SK-N-SH (cell line): ENCODE measurements at regions not wholly inside any gene's neighbourhood (a gene's known extent, or its start where the extent isn't known, plus 50 kb on each side); places are given as distances from the start of the nearest gene placed in this dataset.

Experiments used
- CTCF ChIA-PET: fragments of 300-600, 350-600 bp; formaldehyde crosslinking; extraction: SDS; loops from one replicate; lab custom pipeline; 2021; lab: Yijun Ruan, JAX
- POLR2A ChIA-PET: fragments of 350-600 bp; sonication (Branson Sonifier 250); formaldehyde crosslinking; extraction: SDS; loops from one replicate; lab custom pipeline; 2020; ENCODE audit warnings: antibody characterized with exemption, inconsistent platforms; lab: Yijun Ruan, JAX
- DNase-seq: peaks from one replicate; pipeline ENCODE4 v3.0.0; 2012
- H2AFZ ChIP-seq: fragments of 200-600 bp; sonication (generic); 2 replicates; pipeline ENCODE4 v1.8.1; 2016; ENCODE audit warnings: antibody characterized with exemption, mild to moderate bottlenecking, low read depth
- H3F3A ChIP-seq: fragments of 200-600 bp; sonication (generic); replicated peaks from 2 replicates; pipeline ENCODE3; 2016; ENCODE audit warnings: antibody characterized with exemption, mild to moderate bottlenecking; ENCODE audit not compliant: insufficient read depth
- H3K27ac ChIP-seq, 2 experiments: fragments of 200-500 bp in 1 of 2; fragments of 200-600 bp in 1 of 2; sonication (Bioruptor generic) in 1 of 2; sonication (generic), shearing (Covaris generic) in 1 of 2; 2 replicates each; pipeline versions ENCODE4 v1.5.1 to v1.6.1; 2014 to 2016; ENCODE audit warnings: low read depth in 2 of 2, inconsistent platforms in 1 of 2, low read length in 1 of 2, mild to moderate bottlenecking in 1 of 2, mixed read lengths in 1 of 2
- H3K27me3 ChIP-seq: fragments of 200-600 bp; sonication (generic), shearing (Covaris generic); 2 replicates; pipeline ENCODE4 v1.6.1; 2016; ENCODE audit warnings: mixed run types; ENCODE audit not compliant: insufficient read depth
- H3K36me3 ChIP-seq, 2 experiments: fragments of 200-500 bp in 1 of 2; fragments of 200-600 bp in 1 of 2; sonication (Bioruptor generic) in 1 of 2; sonication (generic) in 1 of 2; replicated peaks in 1 of 2; 2 replicates each; pipeline versions ENCODE3 to v1.5.1; 2014 to 2016; ENCODE audit warnings: low read length in 1 of 2, mild to moderate bottlenecking in 1 of 2; ENCODE audit not compliant: insufficient read depth in 2 of 2, control insufficient read depth in 1 of 2
- H3K4me1 ChIP-seq, 2 experiments: fragments of 200-500 bp in 1 of 2; fragments of 200-600 bp in 1 of 2; sonication (Bioruptor generic) in 1 of 2; sonication (generic), shearing (Covaris generic) in 1 of 2; 2 replicates each; pipeline versions ENCODE4 v1.5.1 to v1.6.1; 2014 to 2016; ENCODE audit warnings: low read depth in 1 of 2, low read length in 1 of 2, mixed run types in 1 of 2; ENCODE audit not compliant: insufficient read depth in 2 of 2, control insufficient read depth in 1 of 2
- H3K4me2 ChIP-seq: fragments of 200-600 bp; sonication (generic), shearing (Covaris generic); 2 replicates; pipeline ENCODE4 v1.6.1; 2017; ENCODE audit warnings: mixed run types
- H3K4me3 ChIP-seq, 2 experiments: fragments of 200-500 bp in 1 of 2; fragments of 200-600 bp in 1 of 2; sonication (Bioruptor generic) in 1 of 2; sonication (generic), shearing (Covaris generic) in 1 of 2; 2 replicates each; pipeline versions ENCODE4 v1.5.1 to v1.8.1; 2014 to 2016; ENCODE audit warnings: low read depth in 2 of 2, inconsistent platforms in 1 of 2, low read length in 1 of 2, mild to moderate bottlenecking in 1 of 2, mixed read lengths in 1 of 2, moderate library complexity in 1 of 2
- H3K79me2 ChIP-seq: fragments of 200-600 bp; sonication (generic); 2 replicates; pipeline ENCODE4 v1.8.1; 2017; ENCODE audit warnings: mild to moderate bottlenecking; ENCODE audit not compliant: insufficient read depth
- H3K9ac ChIP-seq: fragments of 200-600 bp; sonication (generic); 2 replicates; pipeline ENCODE4 v1.6.1; 2017; ENCODE audit warnings: mixed run types
- H3K9me2 ChIP-seq: fragments of 200-600 bp; sonication (generic); 2 replicates; pipeline ENCODE4 v1.6.1; 2017; ENCODE audit warnings: mixed run types
- H3K9me3 ChIP-seq: fragments of 200-600 bp; sonication (generic); 2 replicates; pipeline ENCODE4 v1.6.1; 2017; ENCODE audit warnings: mixed run types, mild to moderate bottlenecking, moderate library complexity
- H4K20me1 ChIP-seq: fragments of 200-600 bp; sonication (generic); 2 replicates; pipeline ENCODE4 v1.6.1; 2017; ENCODE audit warnings: mild to moderate bottlenecking, mixed run types; ENCODE audit not compliant: insufficient read depth
- CHD2 ChIP-seq: fragments of 150-350 bp; IDR thresholded peaks from 2 replicates; pipeline ENCODE4 v1.6.1; 2018; ENCODE audit warnings: low read length; ENCODE audit not compliant: partially characterized antibody
- CTCF ChIP-seq: fragments of 200-600 bp; sonication (generic); IDR thresholded peaks from 2 replicates; pipeline ENCODE4 v1.6.1; 2017; ENCODE audit warnings: antibody characterized with exemption, mild to moderate bottlenecking, moderate library complexity
- ELF1 ChIP-seq: IDR thresholded peaks from 2 replicates; pipeline ENCODE4 v1.4.0; 2012
- EP300 ChIP-seq, 2 experiments: IDR thresholded peaks; 2 replicates each; pipeline versions ENCODE4 v1.4.0 to v1.6.1; 2012; ENCODE audit warnings: borderline replicate concordance in 1 of 2, low read depth in 1 of 2, low read length in 1 of 2
- EZH2phosphoT487 ChIP-seq: fragments of 200-600 bp; sonication (generic); IDR thresholded peaks from 2 replicates; pipeline ENCODE4 v1.6.1; 2017; ENCODE audit warnings: low read depth, mixed run types, mild to moderate bottlenecking, antibody characterized with exemption, moderate library complexity, borderline replicate concordance
- FOSL2 ChIP-seq: IDR thresholded peaks from 2 replicates; pipeline ENCODE4 v1.4.0; 2012; ENCODE audit warnings: low read depth, mild to moderate bottlenecking, moderate library complexity, borderline replicate concordance
- FOXJ3 ChIP-seq: sonication (generic); formaldehyde crosslinking; IDR thresholded peaks from 2 replicates; pipeline ENCODE4 v1.5.1; 2020; ENCODE audit warnings: mild to moderate bottlenecking, missing genetic modification reagents
- FOXM1 ChIP-seq: IDR thresholded peaks from 2 replicates; pipeline ENCODE4 v1.4.0; 2012; ENCODE audit warnings: low read depth, mild to moderate bottlenecking
- GABPA ChIP-seq: IDR thresholded peaks from 2 replicates; pipeline ENCODE4 v1.4.0; 2012; ENCODE audit warnings: low read depth, mild to moderate bottlenecking
- GATA2 ChIP-seq: sonication (generic); formaldehyde crosslinking; IDR thresholded peaks from 2 replicates; pipeline ENCODE4 v1.5.0; 2020; ENCODE audit warnings: mild to moderate bottlenecking, missing genetic modification reagents
- JUND ChIP-seq: IDR thresholded peaks from 2 replicates; pipeline ENCODE4 v1.4.0; 2012
- MAX ChIP-seq: IDR thresholded peaks from 2 replicates; pipeline ENCODE4 v1.4.0; 2012; ENCODE audit warnings: low read depth
- MEF2A ChIP-seq: IDR thresholded peaks from 2 replicates; pipeline ENCODE4 v1.4.0; 2012; ENCODE audit warnings: low read depth, borderline replicate concordance
- MXI1 ChIP-seq: IDR thresholded peaks from 2 replicates; pipeline ENCODE4 v1.6.1; 2012; ENCODE audit warnings: mild to moderate bottlenecking, low read depth, low read length, improper control_type of control experiment
- NFIC ChIP-seq: IDR thresholded peaks from 2 replicates; pipeline ENCODE4 v1.4.0; 2012; ENCODE audit warnings: borderline replicate concordance
- NRF1 ChIP-seq: IDR thresholded peaks from 2 replicates; pipeline ENCODE4 v1.6.1; 2012; ENCODE audit warnings: low read depth, mild to moderate bottlenecking, low read length
- RCOR1 ChIP-seq: fragments of 150-350 bp; IDR thresholded peaks from 2 replicates; pipeline ENCODE4 v1.6.1; 2017; ENCODE audit warnings: antibody characterized with exemption, low read length
- RFX5 ChIP-seq: IDR thresholded peaks from 2 replicates; pipeline ENCODE4 v1.6.1; 2012; ENCODE audit warnings: mild to moderate bottlenecking, improper control_type of control experiment, low read length
- RXRA ChIP-seq: IDR thresholded peaks from 2 replicates; pipeline ENCODE4 v1.4.0; 2012; ENCODE audit warnings: low read depth, mild to moderate bottlenecking, borderline replicate concordance
- SIN3A ChIP-seq: IDR thresholded peaks from 2 replicates; pipeline ENCODE4 v1.6.1; 2012; ENCODE audit warnings: low read depth, mild to moderate bottlenecking, low read length, moderate library complexity, borderline replicate concordance
- TAF1 ChIP-seq: IDR thresholded peaks from 2 replicates; pipeline ENCODE4 v1.6.1; 2012; ENCODE audit warnings: low read depth, mild to moderate bottlenecking, low read length, moderate library complexity, borderline replicate concordance
- TCF12 ChIP-seq: IDR thresholded peaks from 2 replicates; pipeline ENCODE4 v1.4.0; 2012
- WGBS: methylation state at CpG from one replicate; pipeline ENCODE4 v1.1.6; 2017; ENCODE audit warnings: low lambda C conversion rate; 5-methylcytosine and 5-hydroxymethylcytosine counted together
- TF ChIP-seq, protein P1 (sequence below): fragments of 150-350 bp; IDR thresholded peaks from 2 replicates; pipeline ENCODE4 v1.6.1; 2017; ENCODE audit warnings: antibody characterized with exemption, low read length, low read depth, borderline replicate concordance
- TF ChIP-seq, protein P2 (sequence below): IDR thresholded peaks from 2 replicates; pipeline ENCODE4 v1.6.1; 2012; ENCODE audit warnings: mild to moderate bottlenecking, low read depth, low read length, moderate library complexity

- Histone ChIP-seq H3K79me2 (no peaks in the 10 kb centered on the region), H3K9me3 (0 out of 2 replicates have a peak, but pooled peaks cover 6% of the 10 kb centered on the region), H3K9me2 (no peaks in the 10 kb centered on the region), H3K4me1 (no peaks in the 10 kb centered on the region), H3K27ac (no peak overlapping the region), H3K4me2 (no peak overlapping the region), H2AFZ (no peak overlapping the region), H4K20me1 (no peaks in the 10 kb centered on the region), H3K27me3 (no peaks in the 10 kb centered on the region), H3K36me3 (no peaks in the 10 kb centered on the region), H3F3A (no peaks in the 10 kb centered on the region), H3K4me3 (no peak overlapping the region), H3K9ac (no peak overlapping the region)
- ChIA-PET CTCF (no interaction called here), POLR2A (no interaction called here)
- TF ChIP-seq EP300 (IDR thresholded peaks at IDR 0.05; ENCODE audit: borderline replicate concordance in 1 of 2, low read depth in 1 of 2, low read length in 1 of 2) (no peak), MEF2A (no peak), TAF1 (no peak), SIN3A (no peak), RCOR1 (no peak), FOXM1 (no peak), GATA2 (CRISPR knock-in tag) (no peak), CHD2 (no peak), NRF1 (no peak), NFIC (no peak), MAX (no peak), FOSL2 (no peak), ELF1 (no peak), EZH2phosphoT487 (no peak), RXRA (no peak), GABPA (no peak), RFX5 (no peak), JUND (no peak)
- TF ChIP-seq, protein P1, sequence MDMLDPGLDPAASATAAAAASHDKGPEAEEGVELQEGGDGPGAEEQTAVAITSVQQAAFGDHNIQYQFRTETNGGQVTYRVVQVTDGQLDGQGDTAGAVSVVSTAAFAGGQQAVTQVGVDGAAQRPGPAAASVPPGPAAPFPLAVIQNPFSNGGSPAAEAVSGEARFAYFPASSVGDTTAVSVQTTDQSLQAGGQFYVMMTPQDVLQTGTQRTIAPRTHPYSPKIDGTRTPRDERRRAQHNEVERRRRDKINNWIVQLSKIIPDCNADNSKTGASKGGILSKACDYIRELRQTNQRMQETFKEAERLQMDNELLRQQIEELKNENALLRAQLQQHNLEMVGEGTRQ, result no peak
- DNase-seq, result no peak
Measured at GRCh38 chr17:71580220-71580619, 540.6 kb upstream of the SOX9 start.

GRCh38 chr17:71585540-71585939 is 535.3 kb upstream of the SOX9 start:
- no peaks in the 10 kb centered on the region for H4K20me1 ChIP-seq
- H3K27me3 ChIP-seq, result no peaks in the 10 kb centered on the region
- no peaks in the 10 kb centered on the region for H3K36me3 ChIP-seq
- no peaks in the 10 kb centered on the region for H3F3A ChIP-seq
- no peaks in the 10 kb centered on the region for H3K4me1 ChIP-seq
- H3K27ac ChIP-seq, result no peak overlapping the region
- H3K9me3 ChIP-seq, result no peaks in the 10 kb centered on the region
- POLR2A ChIA-PET, result no interaction called here
- CTCF ChIA-PET, result no interaction called here
- no peak overlapping the region for H3K4me3 ChIP-seq
- no peak for DNase-seq
- 78% methylated on average over 3 of the region's 3 CpGs for WGBS
- H3K9me2 ChIP-seq, result no peaks in the 10 kb centered on the region
- H2AFZ ChIP-seq, result no peak overlapping the region
- no peak overlapping the region for H3K9ac ChIP-seq
- H3K79me2 ChIP-seq, result no peaks in the 10 kb centered on the region
- no peak overlapping the region for H3K4me2 ChIP-seq
- no peak for TF ChIP-seq FOXJ3 (CRISPR knock-in tag)
- no peak for TF ChIP-seq TCF12
- no peak for TF ChIP-seq MXI1
- TF ChIP-seq FOXM1, result no peak
- TF ChIP-seq NRF1, result no peak
- no peak for TF ChIP-seq CHD2
- TF ChIP-seq, protein P2, sequence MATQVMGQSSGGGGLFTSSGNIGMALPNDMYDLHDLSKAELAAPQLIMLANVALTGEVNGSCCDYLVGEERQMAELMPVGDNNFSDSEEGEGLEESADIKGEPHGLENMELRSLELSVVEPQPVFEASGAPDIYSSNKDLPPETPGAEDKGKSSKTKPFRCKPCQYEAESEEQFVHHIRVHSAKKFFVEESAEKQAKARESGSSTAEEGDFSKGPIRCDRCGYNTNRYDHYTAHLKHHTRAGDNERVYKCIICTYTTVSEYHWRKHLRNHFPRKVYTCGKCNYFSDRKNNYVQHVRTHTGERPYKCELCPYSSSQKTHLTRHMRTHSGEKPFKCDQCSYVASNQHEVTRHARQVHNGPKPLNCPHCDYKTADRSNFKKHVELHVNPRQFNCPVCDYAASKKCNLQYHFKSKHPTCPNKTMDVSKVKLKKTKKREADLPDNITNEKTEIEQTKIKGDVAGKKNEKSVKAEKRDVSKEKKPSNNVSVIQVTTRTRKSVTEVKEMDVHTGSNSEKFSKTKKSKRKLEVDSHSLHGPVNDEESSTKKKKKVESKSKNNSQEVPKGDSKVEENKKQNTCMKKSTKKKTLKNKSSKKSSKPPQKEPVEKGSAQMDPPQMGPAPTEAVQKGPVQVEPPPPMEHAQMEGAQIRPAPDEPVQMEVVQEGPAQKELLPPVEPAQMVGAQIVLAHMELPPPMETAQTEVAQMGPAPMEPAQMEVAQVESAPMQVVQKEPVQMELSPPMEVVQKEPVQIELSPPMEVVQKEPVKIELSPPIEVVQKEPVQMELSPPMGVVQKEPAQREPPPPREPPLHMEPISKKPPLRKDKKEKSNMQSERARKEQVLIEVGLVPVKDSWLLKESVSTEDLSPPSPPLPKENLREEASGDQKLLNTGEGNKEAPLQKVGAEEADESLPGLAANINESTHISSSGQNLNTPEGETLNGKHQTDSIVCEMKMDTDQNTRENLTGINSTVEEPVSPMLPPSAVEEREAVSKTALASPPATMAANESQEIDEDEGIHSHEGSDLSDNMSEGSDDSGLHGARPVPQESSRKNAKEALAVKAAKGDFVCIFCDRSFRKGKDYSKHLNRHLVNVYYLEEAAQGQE, result no peak
- no peak for TF ChIP-seq JUND
- TF ChIP-seq RXRA, result no peak
- TF ChIP-seq GABPA, result no peak
- no peak for TF ChIP-seq EZH2phosphoT487
- no peak for TF ChIP-seq ELF1
- TF ChIP-seq CTCF, result no peak
